H1 (cell line): ENCODE measurements at regions not wholly inside any gene's neighbourhood (a gene's known extent, or its start where the extent isn't known, plus 50 kb on each side); places are given as distances from the start of the nearest gene placed in this dataset.

Experiments
- ASH2L ChIP-seq: fragments of 200-600, 300-600 bp; sonication (generic); IDR thresholded peaks from one replicate; pipeline ENCODE4 v1.7.1; 2017; ENCODE audit warnings: low read length
- ATF3 ChIP-seq: IDR thresholded peaks from 2 replicates; pipeline ENCODE4 v1.6.1; 2011; ENCODE audit warnings: low read depth, mild to moderate bottlenecking, low read length; ENCODE audit not compliant: insufficient read depth
- CEBPB ChIP-seq: IDR thresholded peaks from 2 replicates; pipeline ENCODE4 v1.6.1; 2012; ENCODE audit warnings: low read depth, low read length
- EP300 ChIP-seq, 2 experiments: IDR thresholded peaks; 1 replicate in 1 of 2; 2 replicates in 1 of 2; pipeline ENCODE4 v1.6.1; 2011 to 2012; ENCODE audit warnings: low read depth in 2 of 2, low read length in 2 of 2, mild to moderate bottlenecking in 2 of 2, borderline replicate concordance in 1 of 2, inconsistent platforms in 1 of 2, moderate library complexity in 1 of 2
- GABPA ChIP-seq: IDR thresholded peaks from 2 replicates; pipeline ENCODE4 v1.6.1; 2011; ENCODE audit warnings: mild to moderate bottlenecking, low read length, moderate library complexity, borderline replicate concordance; ENCODE audit not compliant: insufficient read depth
- NANOG ChIP-seq: IDR thresholded peaks from 2 replicates; pipeline ENCODE4 v1.6.1; 2011; ENCODE audit warnings: low read length, low read depth, mild to moderate bottlenecking, inconsistent platforms; ENCODE audit not compliant: insufficient read depth, poor library complexity, severe bottlenecking
- RAD21 ChIP-seq, 2 experiments: IDR thresholded peaks in 1 of 2; conservative IDR thresholded peaks in 1 of 2; 2 replicates each; pipeline ENCODE4 v1.6.1; 2011; ENCODE audit warnings: low read depth in 2 of 2, low read length in 2 of 2, improper control_type of control experiment in 1 of 2, inconsistent platforms in 1 of 2, mild to moderate bottlenecking in 1 of 2, moderate library complexity in 1 of 2
- YY1 ChIP-seq: IDR thresholded peaks from 2 replicates; pipeline ENCODE4 v1.6.1; 2011; ENCODE audit warnings: low read depth, mild to moderate bottlenecking, low read length
- ZNF274 ChIP-seq: IDR thresholded peaks from 2 replicates; pipeline ENCODE4 v1.7.0; 2012; ENCODE audit warnings: low read length, borderline replicate concordance; ENCODE audit errors: extremely low read depth

GRCh38 chr15:36172955-36173354 lies 406.5 kb upstream of the CDIN1 start (continued):
- TF ChIP-seq YY1 (no peak), RAD21 (IDR thresholded peaks at IDR 0.05 in 1 of 2, conservative IDR thresholded peaks at IDR 0.05 in 1 of 2; ENCODE audit: low read depth in 2 of 2, low read length in 2 of 2) (no peak), CEBPB (no peak), ATF3 (no peak), GABPA (no peak), NANOG (no peak), ZNF274 (no peak), ASH2L (no peak), EP300 (IDR thresholded peaks at IDR 0.05; ENCODE audit: borderline replicate concordance in 1 of 2, low read depth in 2 of 2, low read length in 2 of 2) (no peak)
